NCI-H748 (cell line): ENCODE measurements at regions not wholly inside any gene's neighbourhood (a gene's known extent, or its start where the extent isn't known, plus 50 kb on each side); places are given as distances from the start of the nearest gene placed in this dataset.
"Not testable (repeated sequence)": the region's sequence is repeated elsewhere in the genome, so short reads cannot be mapped to it uniquely, and the experiment has no call there.

Source experiments
- DNase-seq: peaks from one replicate; lab custom pipeline; 2025; ENCODE audit not compliant: unreplicated experiment; lab: John Stamatoyannopoulos, UW

DNA sequence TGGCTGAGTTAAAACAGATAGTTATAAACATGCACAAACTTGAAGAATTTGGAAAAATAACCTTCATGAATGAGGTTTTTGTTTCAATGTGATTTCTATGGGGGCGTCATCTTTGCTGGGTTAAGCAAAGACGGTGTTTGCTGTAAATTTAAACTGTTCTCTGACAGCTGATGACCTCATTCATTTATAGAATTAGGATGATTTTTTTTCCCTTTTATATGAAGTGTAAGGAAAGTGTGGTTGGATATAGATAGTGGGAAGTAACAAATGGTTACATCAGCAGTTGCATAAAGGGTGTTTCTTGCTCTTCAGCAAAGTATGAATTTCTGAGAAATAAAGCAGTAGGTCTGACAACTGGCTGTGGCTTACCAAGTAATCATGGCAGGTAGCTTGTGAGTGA lies 137.2 kb upstream of the CENPW start:
- no peak for DNase-seq

DNA sequence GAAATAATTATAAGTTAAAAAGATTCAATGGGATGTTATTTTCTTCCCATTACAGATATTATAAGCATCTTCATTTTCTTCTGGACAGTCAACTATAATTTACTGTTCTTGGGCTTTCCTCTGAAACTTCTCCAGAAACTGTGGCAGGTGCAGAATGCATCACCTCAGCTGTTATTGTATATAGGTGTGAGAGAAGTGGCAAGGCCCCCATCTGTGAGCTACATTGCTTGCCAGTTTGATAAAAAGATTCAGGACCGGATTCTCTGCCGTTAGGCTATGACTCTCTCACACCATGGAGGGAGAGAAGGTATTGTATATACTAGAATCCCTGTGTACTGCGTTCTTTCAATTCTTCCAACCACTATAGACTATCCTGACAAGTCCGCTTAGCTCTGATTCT lies 135.8 kb upstream of the CENPW start:
- no peak for DNase-seq

DNA sequence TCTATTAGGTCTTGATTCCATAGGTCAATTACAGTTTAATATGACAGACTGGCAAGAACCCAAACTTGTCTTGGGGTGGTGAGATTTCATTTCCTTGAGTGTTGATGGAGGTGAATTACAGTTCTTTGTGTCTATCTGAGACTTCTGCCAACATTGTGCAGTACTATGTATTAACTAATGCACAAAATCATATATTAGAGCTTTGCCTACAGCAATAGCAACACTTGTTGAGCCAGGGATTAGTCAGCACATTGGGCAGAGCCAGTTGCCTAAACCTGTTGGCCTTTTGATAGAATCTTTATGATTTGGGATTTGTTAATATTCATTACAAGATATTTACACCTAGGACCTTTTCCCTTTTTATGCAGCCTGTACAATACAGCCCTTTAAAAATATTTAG lies 135.3 kb upstream of the CENPW start:
- DNase-seq: no peak

DNA sequence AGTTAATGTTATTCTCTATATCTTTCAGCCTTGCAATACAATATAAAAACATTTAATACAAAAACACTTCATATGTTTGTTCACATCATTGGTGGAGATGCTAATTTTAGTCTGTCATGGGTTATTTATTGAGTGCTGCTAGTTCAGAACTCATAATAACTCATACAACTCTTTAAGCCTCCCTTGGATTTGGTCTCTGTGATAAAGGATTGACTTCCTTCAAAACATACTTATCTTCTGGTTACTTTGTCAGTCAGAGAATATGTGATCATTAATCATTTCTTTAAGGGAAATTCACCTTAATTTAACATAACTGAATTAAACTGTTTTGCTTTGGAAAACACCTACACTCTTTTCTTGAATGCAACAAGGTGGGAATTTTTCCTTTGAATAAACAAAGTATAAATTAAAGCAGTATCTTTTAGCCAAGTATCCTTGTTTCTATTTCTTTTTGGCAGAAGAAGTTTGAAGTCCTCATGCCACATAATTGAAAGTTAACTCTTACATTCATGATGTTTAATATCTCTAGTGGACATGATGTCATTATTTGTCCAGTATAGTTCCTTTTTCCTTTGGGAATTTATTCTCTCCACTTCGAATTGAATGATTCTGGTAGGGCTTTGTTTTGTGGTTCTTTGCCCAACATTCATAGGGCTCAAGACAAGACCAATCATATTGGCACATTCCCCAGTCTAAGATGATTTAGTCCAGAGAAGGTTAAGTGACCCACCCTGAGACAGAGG lies 133.2 kb upstream of the CENPW start:
- no peak for DNase-seq

DNA sequence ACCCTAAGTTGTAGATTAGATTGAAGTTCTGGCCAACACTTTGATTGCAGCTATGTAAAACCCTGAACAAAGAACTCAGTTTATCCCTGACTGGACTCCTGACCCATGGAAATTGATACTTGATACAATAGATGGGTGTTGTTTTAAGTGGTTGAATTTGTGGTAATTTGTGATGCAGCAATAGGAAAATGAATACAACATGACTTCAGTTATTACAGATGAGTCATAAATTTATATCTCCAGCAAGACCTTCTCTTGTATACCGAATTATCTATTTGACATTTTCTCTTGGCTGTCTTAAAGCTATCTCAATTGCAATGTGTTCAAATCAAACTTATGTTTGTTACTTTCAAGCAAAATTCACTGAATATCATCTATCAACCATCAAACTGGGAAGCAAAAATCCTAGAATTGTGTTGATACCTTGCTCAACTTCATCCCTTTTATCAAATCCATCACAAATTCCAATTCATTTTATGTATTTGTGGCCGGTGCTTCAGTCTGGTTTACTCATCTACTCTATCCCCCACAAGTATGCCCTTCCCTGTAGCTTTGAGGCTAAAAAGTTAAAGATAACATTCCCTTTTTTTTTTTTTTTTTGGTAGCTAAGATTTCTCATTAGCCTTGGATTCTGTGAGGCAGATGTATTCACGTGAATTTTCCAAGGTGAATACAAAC lies 129.4 kb upstream of the CENPW start:
- DNase-seq: no peak

DNA sequence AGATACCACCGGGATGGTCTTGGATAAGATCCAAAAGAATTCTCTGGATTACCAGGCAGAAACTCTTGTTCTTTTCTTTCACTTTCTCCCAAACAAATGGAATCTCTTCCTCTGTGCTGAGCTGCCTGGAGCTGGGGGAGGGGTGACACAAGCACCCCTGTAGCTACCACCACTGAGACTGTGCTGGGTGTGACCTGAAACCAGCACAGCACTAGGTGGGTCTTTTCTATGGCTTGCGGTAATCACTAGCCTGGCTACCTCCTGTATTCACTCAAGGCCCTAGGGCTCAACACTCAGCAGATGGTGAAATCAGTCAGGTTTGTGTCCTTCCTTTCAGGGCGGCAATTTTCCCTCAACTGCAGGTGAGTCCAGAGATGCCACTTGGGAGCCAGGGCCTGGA lies 122.4 kb upstream of the CENPW start:
- DNase-seq: no peak

DNA sequence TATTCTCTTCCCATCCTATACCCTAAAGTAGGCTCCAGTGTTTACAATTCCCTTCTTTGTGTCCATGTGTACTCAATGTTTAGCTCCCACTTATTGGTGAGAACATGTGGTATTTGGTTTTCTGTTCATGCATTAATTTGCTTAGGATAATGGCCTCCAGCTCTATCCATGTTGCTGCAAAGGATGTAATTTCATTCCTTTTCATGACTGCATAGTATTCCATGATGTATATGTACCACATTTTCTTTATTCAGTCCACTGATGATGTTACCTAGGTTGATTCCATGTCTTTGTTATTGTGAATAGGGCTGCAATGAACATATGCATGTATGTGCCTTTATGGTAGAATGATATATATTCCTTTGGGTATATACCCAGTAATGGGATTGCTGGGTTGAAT lies 119.0 kb upstream of the CENPW start:
- not testable (repeated sequence) for DNase-seq

DNA sequence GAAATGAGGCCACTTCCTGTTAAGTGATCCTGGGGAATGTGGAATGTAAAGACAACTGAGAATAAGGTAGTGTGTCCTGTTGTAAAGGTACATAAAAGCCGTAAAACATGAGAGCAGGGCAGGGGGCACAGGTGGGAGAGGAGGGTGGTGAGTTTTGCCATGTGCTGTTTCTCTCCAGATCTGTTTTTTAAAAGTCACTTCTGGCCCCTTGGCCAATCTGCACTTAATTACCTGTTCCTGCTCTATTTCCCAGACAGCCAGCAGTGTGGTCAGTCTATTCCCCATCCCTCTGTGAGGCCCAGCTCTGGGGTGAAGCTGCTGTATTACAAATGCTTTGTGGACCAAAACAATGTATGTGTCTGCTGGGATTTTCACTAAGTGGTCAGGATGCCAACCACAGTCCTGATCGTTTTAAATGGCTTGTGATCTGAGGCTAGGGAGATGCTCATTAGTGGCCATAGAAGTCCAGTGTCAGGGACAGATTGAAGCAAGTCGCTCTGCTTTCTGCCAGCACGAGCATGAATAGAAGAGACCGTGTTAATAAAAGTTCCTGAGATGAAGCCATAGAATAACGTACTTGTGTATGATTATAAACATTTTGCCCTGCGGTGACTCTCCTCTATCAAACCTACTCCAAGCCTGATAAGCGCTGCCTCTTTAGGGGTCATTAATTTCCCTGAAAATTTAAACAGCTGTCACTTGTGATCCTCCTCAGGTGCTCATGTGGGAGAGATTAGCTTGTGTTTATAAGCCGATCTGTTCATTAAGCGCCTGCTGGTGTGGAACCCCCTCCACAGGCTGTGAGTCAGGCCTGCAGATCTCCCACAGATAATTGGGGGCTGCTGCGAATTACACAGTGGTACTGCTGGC lies 111.8 kb upstream of the CENPW start:
- DNase-seq: peak; percentile 87

DNA sequence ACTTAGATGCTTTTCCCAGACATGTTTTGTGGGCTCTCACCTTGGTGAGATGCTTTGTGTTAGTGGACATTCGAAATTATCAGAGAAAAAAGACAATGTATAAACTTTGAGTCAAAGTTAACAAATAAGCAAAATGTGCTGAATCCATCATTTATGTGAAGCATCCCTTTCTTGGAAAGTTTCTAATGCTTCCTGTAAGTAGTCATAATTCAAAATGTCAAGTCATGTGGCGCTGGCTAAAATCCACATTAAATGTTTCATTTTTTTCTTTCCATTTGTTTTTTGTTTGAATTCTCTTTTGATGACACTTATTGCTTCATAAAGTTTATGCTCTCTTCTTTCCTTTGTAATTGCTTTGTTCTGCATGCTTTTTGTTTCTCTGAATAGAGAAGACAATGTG lies 107.2 kb upstream of the CENPW start:
- DNase-seq: no peak

DNA sequence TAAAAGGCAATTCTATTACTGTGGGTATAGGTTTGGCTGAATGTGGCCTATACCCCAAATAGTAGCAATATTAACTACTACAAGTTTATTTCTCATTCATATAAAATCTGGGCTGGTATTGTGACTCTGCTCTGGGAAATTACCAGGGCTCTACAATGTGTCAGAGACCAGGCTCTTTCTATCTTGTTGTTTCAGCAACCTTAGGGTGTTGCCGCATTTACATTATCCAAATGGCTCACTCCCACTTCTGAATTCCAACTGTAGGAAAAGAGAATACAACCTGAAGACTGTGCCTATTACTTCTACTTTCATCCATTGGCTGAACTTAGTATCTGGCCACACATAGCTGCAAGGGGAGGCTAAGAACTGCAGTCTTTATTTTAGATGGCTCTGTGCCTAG lies 106.7 kb upstream of the CENPW start:
- no peak for DNase-seq

DNA sequence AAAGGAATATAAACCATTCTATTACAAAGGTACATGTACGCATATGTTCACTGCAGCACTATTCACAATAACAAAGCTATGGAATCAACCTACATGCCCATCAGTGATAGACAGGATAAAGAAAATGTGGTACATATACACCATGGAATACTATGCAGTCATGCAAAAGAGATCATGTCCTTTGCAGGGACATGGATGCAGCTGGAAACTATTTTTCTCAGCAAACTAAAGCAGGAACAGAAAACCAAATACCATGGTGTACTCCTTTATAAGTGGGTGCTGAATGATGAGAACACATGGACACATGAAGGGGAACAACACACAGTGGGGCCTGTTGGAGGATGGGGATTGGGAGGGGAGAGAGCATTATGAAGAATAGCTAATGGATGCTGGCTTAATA lies 104.6 kb upstream of the CENPW start:
- DNase-seq: no peak

DNA sequence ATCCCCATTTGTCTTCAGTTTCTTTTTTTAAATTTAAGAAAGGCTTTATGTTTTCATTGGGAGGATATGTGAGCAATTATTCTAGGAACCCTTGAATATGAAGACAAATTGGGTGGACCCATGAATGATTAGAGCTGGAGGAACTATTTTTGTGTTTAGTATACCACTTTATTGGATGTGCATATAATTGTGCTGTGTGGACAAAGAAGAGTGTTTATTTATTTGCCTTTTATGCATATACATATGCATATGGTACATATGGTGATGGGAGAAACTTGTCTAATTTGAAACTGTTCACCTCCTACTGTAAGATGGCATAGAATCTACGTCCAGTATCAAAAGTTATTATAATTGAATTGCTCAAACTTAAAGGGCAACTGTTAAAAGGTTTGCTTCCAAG lies 94.8 kb upstream of the CENPW start:
- no peak for DNase-seq

DNA sequence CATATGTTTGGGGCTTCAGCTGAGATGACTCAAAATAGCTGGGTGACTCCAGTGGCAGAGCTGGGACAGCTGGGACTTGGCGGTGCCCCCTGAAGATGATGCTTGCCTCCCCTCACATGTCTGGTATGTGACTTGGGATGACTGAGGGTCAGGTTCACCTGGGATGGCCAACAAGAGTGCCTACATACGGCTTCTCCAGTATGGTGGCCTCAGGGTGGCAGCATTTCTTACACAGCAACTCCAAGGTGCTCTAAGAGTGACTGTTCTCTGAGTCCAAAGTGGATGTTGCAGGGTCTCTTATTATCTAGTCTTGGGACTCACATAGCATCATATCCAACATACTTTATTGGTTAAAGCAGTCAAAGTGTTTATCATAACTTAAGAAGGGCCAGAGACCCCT lies 87.8 kb upstream of the CENPW start:
- DNase-seq: no peak

DNA sequence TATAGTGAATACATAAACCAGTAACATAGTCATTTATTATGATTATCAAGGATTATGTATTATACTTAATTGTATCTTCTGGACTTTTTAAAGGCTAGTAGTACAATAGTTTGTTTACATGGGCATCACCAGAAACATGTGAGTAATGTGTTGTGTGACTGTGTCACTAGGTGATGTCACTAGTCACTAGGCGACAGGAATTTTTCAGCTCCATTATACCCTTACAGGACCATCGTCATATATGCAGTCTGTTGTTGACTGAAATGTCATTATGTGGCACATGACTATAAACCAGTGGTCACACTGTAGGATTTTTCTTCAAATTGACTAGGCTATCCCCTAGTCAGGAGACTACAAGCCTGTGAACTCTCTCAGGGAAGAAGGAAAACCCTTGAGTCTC lies 86.5 kb upstream of the CENPW start:
- DNase-seq: no peak

DNA sequence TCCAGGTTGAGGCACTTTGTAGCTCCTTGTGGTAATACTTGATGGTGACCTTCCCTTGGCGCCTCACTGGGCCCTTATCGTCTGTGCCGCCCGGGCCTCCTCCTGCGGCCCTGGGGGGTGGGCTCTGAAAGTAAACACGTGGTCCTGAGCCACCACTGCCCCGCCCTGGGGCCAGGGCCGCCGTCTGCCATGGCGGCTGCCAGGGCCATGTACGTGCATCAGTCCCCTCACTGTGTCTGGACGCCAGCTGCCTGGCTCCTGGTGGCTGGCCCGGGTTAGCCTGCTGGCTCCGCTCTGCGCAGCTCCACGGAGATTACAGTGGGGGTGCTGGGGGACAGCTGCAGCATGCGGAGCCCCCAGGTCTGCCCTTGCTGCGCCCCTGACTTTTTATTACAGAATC lies 81.8 kb upstream of the CENPW start:
- no peak for DNase-seq

DNA sequence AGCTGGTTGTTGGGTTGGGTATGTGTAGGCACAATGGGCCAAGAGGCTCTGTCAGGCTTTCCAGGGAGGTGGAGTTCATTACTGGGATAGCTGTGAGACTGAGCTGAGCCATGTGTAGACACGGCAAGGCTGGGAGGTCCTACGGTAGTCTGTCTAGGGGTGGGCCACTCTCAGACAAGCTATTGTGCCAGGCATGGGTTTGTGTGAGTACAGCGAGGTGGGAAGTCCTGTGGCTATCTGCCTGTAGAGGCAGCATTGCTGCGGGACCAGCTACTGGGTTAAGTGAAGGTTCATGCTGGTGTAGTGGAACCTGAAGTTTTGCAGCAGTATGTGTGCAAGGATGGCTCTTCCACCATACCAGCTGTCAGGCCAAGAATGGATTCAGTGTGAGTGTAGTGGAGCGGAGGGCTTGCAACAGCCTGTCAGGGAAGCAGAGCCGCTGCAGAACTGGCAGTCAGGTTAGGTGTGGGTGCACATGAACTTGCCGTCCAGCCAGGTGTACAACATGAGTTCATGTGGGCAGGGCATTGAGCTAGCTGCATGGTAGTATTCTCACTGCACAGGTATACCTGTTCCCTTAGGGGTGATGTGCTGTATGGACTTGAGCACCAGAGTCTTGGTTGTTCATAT lies 78.0 kb upstream of the CENPW start:
- no peak for DNase-seq

DNA sequence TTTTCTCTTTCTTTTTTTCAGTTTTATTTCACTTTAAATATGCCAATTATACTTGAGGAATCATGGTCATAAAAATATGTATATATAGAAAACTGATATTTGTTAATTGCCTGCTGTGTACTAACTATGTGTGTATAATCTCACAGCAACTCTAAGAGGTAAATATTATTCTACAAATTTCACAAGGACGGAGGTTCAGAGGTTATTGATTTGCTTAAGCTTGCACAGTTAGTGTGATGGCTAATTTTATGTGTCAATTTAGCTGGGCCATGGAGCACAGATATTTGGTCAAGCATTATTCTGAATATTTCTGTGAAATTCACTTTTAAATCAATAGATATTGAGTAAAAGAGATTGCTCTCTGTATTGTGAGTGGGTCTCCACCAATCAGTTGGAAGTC lies 75.7 kb upstream of the CENPW start:
- no peak for DNase-seq

DNA sequence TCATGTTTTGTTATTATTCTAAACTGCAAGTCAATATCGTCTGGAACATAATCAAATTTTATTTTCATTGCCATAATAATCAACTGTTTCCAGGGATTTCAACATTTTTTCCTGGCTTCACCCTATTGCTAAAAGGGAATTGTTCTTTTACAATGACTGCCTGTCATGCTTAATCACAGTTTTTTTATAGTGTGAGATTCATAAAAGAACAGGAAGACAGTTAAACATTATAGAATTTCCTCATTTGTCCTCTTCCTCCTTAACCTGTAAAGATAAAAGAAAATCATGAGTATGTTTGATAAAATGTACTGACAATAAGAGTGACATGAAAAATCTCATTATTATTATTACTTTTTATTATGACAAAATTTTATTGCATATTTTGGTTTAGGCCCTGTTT lies 73.3 kb upstream of the CENPW start:
- DNase-seq: no peak

DNA sequence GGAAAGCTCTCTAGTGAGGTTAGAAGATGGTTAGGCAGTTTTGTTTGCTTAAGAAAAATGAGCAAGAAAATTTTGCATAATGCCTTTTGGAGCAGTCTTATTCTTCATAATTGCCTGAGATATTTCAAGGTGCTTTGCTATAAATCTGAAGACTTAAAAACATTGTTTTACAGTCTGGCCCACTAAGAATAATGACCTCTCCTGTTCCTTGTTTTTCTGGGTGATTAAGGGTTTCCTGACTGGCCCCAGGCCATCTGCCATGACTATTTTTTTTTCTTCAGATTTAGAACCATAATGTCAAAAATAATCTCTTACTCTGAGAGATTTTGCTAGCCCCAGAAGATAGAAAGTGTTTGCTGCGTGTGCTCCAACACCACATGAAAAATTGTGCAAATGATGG lies 72.3 kb upstream of the CENPW start:
- DNase-seq: no peak

DNA sequence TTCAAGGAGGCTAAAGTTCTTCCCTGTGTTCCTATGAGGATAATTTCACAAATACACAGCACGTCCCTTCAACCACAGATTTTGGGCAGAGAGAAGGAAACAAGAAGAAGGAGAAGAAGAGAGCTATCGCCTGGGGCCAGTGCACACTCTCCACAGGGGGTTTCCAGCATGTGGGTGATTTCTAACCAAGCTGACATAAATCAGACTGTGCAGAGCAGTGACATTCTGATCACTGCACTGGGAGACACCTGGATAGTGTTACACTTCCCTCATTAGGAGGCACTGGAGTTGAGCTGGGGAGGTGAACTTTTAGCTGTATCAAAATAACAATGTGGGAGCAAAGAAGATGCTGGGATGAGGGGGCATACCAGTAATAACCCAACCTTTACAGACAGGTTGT lies 71.8 kb upstream of the CENPW start:
- no peak for DNase-seq

DNA sequence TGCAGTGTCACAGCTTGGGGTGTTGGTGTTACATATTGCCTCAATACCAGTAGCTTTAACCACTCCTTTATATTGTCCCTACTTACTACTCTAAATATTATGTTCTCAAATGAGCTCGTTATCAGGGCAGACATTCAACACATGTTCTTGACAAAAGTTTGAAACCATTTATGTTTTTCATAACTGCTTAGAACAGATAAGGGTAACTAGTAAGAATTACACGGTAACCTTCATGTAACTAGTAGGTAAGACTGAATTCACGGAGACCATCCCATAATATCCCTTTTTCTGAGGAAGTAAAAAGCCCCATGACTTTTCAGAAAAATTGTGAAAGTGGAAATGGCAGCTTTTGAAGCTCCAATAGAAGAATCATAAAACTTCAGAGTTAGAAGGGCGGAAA lies 59.6 kb upstream of the CENPW start:
- DNase-seq: no peak
